Cardiac septum (tissue), 1 donor: ENCODE measurements at regions not wholly inside any gene's neighbourhood (a gene's known extent, or its start where the extent isn't known, plus 50 kb on each side); places are given as distances from the start of the nearest gene placed in this dataset.

Source experiments
- DNase-seq: peaks from one replicate; pipeline ENCODE4 v3.0.0-alpha.2; 2020; ENCODE audit warnings: low spot score
- intact Hi-C: fragments of 100-400 bp; cut with DNase I; formaldehyde crosslinking; loops from one replicate; pipeline ENCODE4 v1.14.0; 2022
- donor health status: DM: no; HTN: no; CAD: no.

DNA sequence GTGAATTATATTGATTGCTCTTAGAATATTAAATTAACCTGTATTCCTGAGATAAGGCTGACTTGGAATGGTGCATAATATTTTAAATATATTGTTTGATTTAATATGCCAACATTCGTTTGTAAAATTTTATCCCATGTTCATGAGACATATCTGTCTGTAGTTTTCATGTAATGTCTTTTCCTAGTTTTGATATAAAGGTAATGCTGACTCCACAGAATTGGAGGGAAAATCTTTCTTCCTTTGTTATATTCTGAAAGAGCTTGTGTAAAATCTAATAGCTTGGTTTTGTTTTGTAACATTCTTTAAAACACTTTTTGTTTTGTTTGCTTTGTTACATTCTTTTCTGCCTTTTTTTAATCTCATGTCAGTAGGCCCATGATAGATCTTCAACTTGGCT, 657.0 kb downstream of the DNAJB9 start:
- DNase-seq, result no peak
- intact Hi-C loops, result no loop called here

DNA sequence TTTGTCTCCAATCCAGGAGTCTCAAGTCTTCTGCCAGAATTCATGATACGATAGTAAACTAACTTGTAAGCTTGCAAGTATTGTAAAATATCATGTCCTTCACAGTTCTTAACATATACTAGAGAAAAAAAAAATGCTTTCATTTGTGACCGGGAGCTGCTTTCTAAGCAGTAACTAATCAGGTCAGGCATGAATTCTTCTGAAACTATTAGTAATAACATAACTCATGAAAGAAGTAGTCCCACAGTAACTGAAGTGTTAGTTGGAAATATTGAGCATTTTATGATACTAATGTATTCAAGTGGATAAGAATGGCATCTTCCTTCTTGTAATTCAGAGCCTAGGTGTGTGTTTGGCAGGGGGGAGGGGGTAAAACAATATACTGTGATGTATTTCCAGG, 665.6 kb downstream of the DNAJB9 start:
- intact Hi-C loops, result no loop called here
- no peak for DNase-seq

DNA sequence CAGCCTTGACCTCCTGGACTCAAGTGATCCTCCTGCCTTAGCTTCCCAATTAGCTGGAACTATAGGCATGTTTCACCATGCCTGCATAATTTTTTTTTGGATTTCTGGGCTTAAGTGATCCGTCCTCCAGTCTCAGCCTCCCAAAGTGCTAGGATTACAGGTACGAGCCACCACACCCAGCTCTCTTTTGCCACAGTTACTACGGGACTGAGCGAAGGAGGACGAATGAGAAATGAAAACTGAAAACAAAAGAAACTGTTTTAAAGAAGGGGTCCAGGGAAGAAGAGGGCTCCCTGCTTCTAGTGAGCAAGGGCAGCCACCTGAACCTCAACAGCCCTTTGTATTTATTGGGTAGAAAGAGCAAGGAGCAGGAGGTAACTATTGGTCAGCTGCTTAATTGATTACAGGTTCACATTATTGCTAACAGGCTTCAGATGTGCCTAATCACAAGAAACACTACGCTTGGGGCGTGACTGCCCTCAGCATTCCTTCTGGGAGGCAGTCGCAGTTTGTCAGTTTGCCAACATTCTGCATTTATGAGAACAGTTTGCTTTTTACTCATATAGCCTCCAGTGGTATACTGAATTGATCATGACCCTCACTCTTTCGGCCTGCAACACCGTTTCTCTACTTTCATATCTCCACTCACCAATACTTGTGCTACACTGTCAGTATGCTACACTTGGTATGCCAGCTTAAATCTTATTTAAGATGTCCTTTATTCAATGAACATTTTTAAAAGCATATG, 676.8 kb downstream of the DNAJB9 start:
- intact Hi-C loops, result no loop called here

DNA sequence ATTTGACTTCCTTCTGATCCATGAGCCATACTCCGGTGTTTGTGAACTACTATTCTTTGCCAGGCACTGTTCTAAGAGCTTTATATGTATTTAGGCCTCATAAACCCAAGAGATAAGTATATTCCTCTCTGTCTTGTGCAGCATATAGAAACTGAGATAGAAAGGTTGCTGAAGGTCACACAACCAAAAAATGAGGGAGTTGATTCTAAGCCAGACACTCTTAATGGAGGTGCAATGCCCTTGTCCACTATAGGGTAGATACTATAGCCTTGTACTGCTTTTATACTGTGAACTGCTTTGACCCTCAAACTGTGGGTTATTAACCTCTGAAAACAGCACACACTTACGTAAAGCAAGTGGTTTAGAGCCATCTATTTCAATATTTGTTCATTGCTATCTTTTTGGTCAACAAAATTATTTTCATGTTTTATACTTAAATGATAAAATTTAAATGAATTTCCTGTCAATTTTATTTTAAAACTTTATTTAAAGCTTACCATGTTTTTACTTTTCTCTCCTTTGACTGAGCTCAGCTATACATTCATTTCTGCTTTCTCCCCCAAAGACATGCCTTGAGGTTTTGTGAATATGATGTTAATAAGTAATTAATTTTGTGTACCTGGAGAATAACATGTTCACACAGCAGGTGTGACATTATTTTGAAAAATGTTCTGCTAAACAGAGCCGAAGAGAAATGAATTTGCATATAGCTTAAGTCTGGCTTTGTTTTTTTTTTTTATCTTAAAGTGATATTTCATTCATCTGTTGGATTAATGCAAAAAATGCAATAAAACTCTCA, 687.3 kb downstream of the DNAJB9 start:
- DNase-seq, result no peak
- intact Hi-C loops, result no loop called here

More for the DNA sequence above, 676.8 kb downstream of the DNAJB9 start:
- no peak for DNase-seq

DNA sequence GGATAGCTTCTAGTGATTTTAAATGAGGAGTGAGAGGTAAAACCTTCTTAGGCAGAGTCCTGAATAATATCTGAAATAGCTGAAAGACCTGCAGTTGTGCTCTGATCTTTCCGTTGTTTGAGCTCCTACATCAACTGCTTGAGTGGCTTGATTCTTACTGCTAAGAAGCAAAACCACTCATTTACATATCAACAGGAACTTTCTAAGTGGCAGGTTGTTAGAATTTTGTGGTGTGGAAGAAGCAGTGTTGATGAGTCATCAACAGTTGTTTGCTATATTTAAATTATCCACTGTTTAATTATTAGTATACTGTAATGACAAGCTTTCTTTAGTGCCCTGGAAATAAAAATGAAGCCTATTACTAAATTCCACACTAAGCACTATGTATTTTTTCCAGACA, 689.5 kb downstream of the DNAJB9 start:
- intact Hi-C loops, result no loop called here
- DNase-seq, result no peak

DNA sequence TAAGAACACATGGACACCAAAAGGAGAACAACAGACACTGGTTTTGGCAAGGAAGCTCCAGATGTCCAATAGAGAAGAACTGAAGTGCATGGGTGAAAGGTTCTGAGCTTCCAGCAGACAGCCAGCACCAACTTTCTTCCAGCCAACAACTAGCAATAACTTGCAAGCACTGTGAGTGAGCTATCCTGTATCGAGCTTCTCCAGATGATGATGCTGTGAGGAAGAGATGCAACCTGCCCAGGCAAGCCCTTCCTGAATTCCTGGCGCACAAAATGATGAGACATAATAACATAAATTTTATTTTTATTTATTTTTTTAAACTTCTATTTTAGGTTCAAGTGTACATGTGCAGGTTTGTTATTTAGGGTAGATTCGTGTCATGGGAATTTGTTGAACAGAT, 692.1 kb downstream of the DNAJB9 start:
- DNase-seq, result no peak
- intact Hi-C loops, result no loop called here

DNA sequence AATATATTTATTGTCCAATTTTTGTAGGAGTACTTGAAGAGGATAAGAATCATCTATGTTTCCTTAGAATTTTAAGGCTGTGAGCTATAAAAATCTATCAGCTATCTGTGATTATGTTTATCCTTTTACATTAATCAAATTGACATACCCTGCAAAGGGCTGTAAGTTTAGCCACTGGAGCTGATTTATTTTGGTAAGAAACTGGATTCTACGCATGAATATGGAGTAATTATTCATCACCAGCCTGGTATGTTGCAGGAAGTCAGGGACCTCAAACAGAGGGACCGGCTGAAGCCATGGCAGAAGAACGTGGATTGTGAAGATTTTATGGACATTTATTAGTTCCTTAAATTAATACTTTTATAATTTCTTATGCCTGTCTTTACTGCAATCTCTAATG, 696.9 kb downstream of the DNAJB9 start:
- intact Hi-C loops, result no loop called here
- no peak for DNase-seq

DNA sequence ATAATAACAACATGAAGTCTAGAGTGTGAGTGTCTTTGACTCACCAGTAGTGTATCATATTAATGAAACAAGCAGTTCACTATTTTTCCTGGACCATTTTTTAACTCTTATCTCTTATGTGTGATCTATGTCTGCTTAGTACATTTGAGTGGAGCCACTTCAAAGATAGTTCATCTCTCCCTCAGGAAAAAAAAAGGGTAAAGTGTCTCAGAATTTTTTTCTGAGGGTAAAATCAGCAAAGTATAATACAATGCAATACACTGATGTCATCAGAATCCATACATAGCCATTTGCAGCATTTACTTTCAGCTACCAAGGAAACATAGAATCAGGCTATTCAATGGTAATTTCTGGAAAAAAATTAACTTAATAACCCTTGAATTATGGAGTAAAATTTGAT, 706.7 kb downstream of the DNAJB9 start:
- DNase-seq, result no peak
- intact Hi-C loops, result no loop called here

DNA sequence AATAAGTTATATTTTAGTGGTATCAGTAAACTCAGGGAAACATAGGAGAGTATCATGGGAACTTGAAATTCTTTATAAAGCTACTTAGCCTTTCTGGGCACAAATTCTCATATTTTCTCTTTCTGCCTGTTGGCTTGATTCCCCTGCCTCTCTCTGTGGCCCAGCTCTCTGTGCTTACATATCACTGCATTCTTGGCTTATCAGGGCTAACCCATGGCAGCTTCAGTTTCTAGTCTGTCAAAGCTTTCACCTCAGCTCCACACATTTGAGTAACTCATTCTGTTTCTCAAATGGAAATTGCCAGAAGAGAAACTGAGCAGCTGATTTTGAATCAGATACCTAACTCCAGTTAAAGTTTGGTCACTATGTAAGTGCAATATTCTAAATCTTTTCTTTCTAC, 713.1 kb downstream of the DNAJB9 start:
- intact Hi-C loops, result no loop called here
- DNase-seq, result no peak

DNA sequence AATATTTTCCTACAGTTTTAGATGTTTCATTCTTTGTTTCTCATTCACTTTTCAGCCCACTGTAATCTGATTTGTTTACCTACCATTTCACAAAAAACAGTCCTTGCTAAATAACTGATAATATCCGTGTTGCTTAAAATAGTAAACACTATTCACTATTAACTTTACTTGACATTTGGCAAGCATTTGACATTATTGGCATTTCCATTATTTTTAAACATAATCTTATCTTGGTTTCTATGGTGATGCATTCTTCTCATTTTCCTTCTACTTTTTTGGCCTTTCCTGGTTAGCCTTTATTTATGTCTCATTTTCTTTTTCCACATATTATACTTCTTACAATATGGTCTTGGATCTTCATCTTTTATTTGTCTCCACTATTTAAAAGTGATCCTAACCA, 715.3 kb downstream of the DNAJB9 start:
- intact Hi-C loops, result no loop called here

DNA sequence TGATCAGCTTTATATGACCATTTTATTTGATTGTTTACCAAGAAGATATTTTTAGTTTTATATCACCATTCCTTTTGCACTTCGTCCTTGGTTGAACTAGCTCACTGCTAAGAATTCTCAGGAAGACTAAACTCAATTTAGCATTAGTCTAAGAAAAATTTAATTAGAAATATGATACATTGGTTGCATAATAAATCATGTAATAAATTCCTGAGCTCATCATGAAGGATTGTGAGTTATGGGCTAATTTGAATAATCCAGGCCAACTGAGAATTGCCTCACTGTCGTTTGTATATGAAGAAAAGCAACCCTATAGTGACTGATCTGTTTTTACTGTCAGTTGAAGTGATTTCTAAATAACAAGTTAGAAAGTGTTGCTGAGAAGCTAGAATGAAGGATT, 725.5 kb downstream of the DNAJB9 start:
- no peak for DNase-seq

More for the DNA sequence above, 715.3 kb downstream of the DNAJB9 start:
- no peak for DNase-seq

DNA sequence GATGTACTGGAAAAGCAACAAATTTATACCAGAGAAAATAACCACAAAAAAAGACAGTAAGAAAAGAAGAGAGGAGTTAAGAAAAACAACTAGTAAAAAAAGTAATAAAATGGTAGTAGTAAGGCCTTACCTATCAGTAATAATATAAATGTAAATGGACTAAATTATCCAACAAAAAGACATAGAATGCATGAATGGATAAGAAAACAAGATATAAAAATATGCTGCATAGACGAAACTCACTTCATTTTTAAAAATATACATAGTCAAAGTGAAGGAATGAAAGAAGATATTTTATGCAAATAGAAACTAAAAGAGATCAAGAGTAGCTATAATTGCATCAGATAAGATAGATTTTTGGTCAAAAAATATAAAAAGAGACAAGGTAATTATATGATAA, 739.1 kb downstream of the DNAJB9 start:
- no peak for DNase-seq
- intact Hi-C loops, result no loop called here

More for the DNA sequence above, 725.5 kb downstream of the DNAJB9 start:
- intact Hi-C loops, result no loop called here

DNA sequence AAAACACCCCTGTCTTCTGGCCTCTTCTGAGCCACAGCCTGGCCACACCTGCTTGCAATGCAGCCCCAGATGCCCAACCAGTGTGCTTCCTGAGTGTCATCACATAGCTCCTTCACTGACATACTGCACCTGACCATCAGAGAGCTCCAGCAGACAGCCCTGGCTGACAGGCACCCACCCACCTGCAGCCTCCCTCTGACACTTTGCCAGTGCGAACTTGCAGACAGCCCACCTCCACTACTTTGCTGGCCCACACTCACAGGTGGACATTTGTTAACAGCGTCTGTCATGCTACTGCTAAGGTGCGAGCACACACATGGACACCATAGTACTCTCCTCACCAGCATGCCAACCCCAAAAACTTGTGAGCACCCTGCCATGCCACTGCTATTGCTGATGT, 740.1 kb downstream of the DNAJB9 start:
- intact Hi-C loops, result no loop called here
- DNase-seq, result no peak

DNA sequence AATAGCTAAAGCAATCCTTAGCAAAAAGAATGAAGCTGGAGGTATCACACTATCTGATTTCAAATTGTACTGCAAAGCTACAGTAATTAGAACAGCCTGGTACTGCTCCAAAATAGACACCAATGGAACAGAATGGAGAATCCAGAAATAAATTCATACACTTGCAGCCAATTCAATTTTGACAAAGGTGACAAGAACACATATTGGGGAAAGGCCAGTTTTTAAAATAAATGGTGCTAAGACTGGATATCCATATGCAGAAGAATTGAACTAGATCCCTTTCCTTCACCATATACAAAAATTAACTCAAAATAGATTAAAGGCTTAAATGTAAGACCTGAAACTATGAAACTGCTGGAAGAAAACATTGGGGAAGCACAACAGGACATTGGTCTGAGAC, 748.5 kb downstream of the DNAJB9 start:
- intact Hi-C loops, result no loop called here
- no peak for DNase-seq

DNA sequence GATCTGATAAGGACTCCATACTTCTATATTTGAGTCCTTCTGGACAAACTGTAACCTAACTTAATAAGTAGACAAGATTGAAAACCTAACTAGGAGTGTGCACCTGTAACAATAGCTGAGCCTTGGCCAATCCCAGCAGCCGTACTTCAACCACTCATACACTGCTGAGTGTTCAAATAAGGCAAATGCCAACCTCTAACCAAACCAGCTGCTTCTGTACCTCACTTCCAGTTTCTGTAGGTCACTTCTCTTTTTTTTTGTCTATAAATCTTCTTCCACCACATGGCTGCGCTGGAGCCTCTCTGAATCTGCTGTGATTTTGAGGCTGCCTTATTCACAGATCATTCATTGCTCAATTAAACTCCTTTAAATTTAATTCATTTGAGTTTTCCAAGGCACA, 753.2 kb downstream of the DNAJB9 start:
- no peak for DNase-seq
- intact Hi-C loops, result no loop called here

DNA sequence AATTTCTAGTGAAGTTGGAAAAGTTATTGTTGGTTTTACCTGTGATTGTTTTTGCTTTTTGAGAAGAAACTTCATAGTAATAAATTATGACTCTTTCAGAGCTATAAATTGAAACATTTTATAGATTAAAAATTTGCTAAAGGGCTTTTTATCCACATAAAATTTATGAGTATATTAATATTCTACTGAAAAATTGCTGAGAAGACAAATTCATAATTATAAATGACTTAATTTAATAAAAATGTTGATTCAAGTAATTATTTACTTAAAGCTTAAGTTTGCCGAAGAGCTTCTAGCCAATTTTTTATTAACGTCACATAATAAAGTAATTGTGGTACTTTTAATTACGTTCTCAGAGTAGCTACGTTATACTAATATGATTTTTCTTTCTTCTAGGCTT, 761.7 kb downstream of the DNAJB9 start:
- intact Hi-C loops, result no loop called here
- DNase-seq, result no peak

DNA sequence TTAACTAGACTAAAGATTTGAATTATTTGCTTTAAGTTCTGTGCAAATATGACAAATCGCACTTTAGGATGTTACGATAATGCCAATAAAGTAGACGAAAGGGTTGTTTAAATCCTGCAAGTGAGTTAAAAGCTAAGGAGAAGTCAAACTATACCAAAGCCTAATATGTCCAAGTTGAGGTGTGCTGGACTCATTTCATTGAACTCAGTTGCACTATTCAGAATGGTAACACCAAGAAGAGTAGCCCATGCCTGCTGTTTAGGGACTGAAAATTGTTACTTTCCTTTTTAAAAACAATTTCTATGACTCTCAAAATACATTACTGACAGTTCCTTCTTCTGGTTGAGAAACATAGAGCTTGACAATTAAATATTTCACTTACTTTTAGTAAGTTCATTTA, 766.3 kb downstream of the DNAJB9 start:
- intact Hi-C loops, result no loop called here
- no peak for DNase-seq

DNA sequence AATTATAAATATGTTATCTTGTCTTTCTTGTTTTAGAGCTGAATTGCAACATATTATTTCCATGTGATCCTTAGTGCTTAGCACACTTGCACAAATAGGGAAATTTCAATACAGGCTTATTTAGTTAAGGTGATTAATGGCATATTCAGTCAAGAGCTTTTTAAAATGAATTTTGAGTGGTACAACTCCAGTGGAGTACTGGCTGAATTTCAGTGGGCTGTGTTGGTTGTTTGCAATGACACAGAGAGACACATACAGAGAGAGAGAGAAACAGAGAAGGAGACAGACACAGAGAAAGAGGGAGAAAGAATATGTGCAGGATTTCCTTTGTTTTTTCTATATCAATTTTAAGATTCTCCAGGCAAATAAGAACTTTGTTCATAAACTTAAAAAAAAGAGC, 766.9 kb downstream of the DNAJB9 start:
- DNase-seq, result no peak
- intact Hi-C loops, result no loop called here

DNA sequence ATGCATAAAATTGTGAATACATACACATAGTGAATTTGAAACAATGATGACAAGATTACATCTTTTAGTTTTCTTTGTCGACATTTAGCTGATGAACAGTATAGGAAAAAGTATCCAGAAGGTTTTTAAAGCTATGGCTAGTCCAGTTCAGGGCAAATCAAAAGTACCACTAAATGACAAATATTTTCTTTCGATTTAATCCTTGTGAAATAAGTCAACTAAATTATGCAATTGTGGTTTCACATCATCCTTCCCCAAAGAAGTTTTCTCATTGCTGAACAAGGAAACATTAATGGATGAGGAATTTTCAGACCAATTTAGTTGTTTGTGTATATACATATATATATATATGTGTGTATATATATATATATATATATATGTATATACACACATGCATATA, 774.0 kb downstream of the DNAJB9 start:
- intact Hi-C loops, result no loop called here
- no peak for DNase-seq

DNA sequence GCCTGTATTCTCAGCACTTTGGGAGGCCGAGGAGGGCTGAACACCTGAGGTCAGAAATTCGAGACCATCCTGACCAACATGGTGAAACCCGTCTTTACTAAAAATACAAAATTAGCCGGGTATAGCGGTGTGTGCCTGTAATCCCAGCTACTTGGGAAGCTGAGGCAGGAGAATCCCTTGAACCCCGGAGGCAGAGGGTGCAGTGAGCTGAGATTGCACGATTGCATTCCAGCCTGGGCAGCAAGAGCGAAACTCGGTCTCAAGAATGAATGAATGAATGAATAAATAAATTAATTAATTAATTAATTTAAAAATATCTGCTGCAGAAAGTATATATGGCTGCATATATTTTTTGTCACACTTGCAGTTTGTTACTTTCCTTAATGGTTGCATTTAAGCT, 781.8 kb downstream of the DNAJB9 start:
- DNase-seq, result no peak
- intact Hi-C loops, result no loop called here

DNA sequence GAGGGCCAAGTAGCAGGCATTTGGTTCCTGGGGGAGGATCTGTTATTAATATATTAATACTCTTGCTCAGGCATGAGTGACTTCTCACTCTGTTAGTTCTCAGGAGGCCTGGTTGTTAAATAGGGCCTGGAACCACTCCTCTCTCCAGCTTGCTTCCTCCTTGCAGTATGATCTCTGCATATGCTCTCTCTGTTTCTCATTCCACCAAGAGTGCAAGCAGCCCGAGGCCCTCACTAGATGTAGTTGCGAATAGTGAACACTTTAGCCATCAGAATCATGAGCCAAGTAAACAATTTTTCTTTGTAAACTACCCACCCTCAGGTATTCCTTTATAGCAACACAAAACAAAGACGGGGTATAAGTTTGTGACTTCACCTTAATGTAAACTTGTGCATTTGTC, 784.3 kb downstream of the DNAJB9 start:
- intact Hi-C loops, result no loop called here
- DNase-seq, result no peak
